ENCODE measurements at regions not wholly inside any gene's neighbourhood (a gene's known extent, or its start where the extent isn't known, plus 50 kb on each side); places are given as distances from the start of the nearest gene placed in this dataset.

GRCh38 chr17:33421933-33422332 lies 128.8 kb upstream of the ASIC2 start:
- CTCF ChIA-PET = no interaction called here
- POLR2A ChIA-PET = no interaction called here
- H3K27me3 ChIP-seq (ENCODE audit: control insufficient read depth, insufficient read depth, low read length) = no peaks in the 10 kb centered on the region
- DNase-seq (ENCODE audit: low read depth) = no peak
- TF ChIP-seq CTCF (IDR thresholded peaks at IDR 0.05; ENCODE audit: insufficient read depth, low read depth, low read length) = no peak
- H3K36me3 ChIP-seq (ENCODE audit: control insufficient read depth, insufficient read depth, low read length) = no peaks in the 10 kb centered on the region
- no peak overlapping the region for H3K4me3 ChIP-seq (ENCODE audit: low read depth, low read length)

GRCh38 chr17:33433581-33433980 lies 140.5 kb upstream of the ASIC2 start:
- ChIA-PET POLR2A (no interaction called here), CTCF (no interaction called here)
- Histone ChIP-seq H3K36me3 (ENCODE audit: control insufficient read depth, insufficient read depth, low read length) (no peaks in the 10 kb centered on the region), H3K4me3 (ENCODE audit: low read depth, low read length) (no peak overlapping the region), H3K27me3 (ENCODE audit: control insufficient read depth, insufficient read depth, low read length) (no peaks in the 10 kb centered on the region)
- no peak for TF ChIP-seq CTCF (IDR thresholded peaks at IDR 0.05; ENCODE audit: insufficient read depth, low read depth, low read length)
- DNase-seq (ENCODE audit: low read depth) = no peak

GRCh38 chr17:33434841-33435240 lies 141.7 kb upstream of the ASIC2 start:
- H3K4me3 ChIP-seq (ENCODE audit: low read depth, low read length) = no peak overlapping the region
- H3K27me3 ChIP-seq (ENCODE audit: control insufficient read depth, insufficient read depth, low read length) = no peaks in the 10 kb centered on the region
- DNase-seq (ENCODE audit: low read depth) = no peak
- no peaks in the 10 kb centered on the region for H3K36me3 ChIP-seq (ENCODE audit: control insufficient read depth, insufficient read depth, low read length)
- ChIA-PET POLR2A (no interaction called here), CTCF (no interaction called here)
- TF ChIP-seq CTCF (IDR thresholded peaks at IDR 0.05; ENCODE audit: insufficient read depth, low read depth, low read length) = no peak

GRCh38 chr17:33435721-33436301 lies 142.7 kb upstream of the ASIC2 start:
- peak; percentile 9 for DNase-seq (ENCODE audit: low read depth)
- H3K4me3 ChIP-seq (ENCODE audit: low read depth, low read length) = no peak overlapping the region
- ChIA-PET POLR2A (no interaction called here), CTCF (no interaction called here)
- H3K27me3 ChIP-seq (ENCODE audit: control insufficient read depth, insufficient read depth, low read length) = no peaks in the 10 kb centered on the region
- no peaks in the 10 kb centered on the region for H3K36me3 ChIP-seq (ENCODE audit: control insufficient read depth, insufficient read depth, low read length)
- no peak for TF ChIP-seq CTCF (IDR thresholded peaks at IDR 0.05; ENCODE audit: insufficient read depth, low read depth, low read length)

- Histone ChIP-seq H3K36me3 (ENCODE audit: control insufficient read depth, insufficient read depth, low read length) (no peaks in the 10 kb centered on the region), H3K4me3 (ENCODE audit: low read depth, low read length) (no peak overlapping the region), H3K27me3 (ENCODE audit: control insufficient read depth, insufficient read depth, low read length) (no peaks in the 10 kb centered on the region)
- no peak for TF ChIP-seq CTCF (IDR thresholded peaks at IDR 0.05; ENCODE audit: insufficient read depth, low read depth, low read length)
- DNase-seq (ENCODE audit: low read depth) = peak; percentile 12
- ChIA-PET CTCF (no interaction called here), POLR2A (no interaction called here)
Observed at GRCh38 chr17:33436321-33436720, 143.2 kb upstream of the ASIC2 start.
